ENCODE measurements at regions not wholly inside any gene's neighbourhood (a gene's known extent, or its start where the extent isn't known, plus 50 kb on each side); places are given as distances from the start of the nearest gene placed in this dataset.

DNA sequence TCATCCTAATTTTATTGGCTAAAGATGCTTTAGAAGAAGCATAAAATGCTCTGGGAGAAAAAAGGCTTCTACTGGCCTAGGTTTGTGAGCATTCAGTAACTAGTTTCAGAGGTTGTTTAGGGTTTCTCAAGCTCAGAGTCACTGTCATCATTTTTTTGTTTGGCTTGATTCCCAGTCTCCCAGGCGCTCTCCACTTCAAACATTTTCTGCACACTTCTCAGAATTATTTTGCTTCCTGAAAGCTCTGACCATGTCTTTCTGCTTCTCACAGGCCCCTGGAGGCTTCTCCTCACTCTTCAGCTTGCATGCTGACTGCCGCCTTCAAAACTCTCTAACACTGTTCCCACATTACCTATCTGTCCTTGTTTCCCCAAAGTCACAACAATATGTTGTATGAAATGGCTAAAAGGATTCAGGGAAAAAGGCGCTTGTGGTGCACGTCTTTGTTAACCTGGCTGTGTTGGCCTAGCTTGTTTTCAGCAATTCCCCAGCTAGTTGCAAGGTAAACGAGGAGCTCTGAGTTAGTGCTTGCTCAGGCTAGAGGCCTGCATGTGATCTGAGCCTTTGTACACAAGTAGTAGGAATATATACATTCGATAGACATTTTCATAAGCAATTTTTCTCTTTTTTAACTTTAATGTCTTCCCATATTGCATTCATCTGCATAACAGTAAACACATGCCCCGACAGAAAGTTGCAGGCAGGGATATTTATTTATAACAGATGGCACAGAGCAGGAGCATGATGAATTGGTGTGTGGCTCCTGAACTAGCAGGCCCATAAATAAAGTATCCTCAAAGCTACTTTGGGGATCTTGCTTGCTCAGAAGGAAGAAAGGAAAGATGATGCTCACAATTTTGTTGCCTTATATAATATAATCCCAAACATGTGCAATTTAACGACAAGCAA lies 129.2 kb upstream of the DPH6 start:
- H3K9ac ChIP-seq = no peak overlapping the region
- peak overlapping the region; percentile 47; the same call in 1 of the 2 replicates for H3K27ac ChIP-seq
- no peaks in the 10 kb centered on the region for H3K27me3 ChIP-seq
- peaks cover 38% of the 10 kb centered on the region for H3K4me1 ChIP-seq
- peak overlapping the region; percentile 57 for H3K4me2 ChIP-seq
- no peaks in the 10 kb centered on the region for H4K20me1 ChIP-seq
- H3K4me3 ChIP-seq = no peak overlapping the region
- TF ChIP-seq Cebpa-rat (IDR thresholded peaks at IDR 0.05) = no peak
- H3K9me3 ChIP-seq = no peaks in the 10 kb centered on the region
- no peaks in the 10 kb centered on the region for H3K36me3 ChIP-seq

DNA sequence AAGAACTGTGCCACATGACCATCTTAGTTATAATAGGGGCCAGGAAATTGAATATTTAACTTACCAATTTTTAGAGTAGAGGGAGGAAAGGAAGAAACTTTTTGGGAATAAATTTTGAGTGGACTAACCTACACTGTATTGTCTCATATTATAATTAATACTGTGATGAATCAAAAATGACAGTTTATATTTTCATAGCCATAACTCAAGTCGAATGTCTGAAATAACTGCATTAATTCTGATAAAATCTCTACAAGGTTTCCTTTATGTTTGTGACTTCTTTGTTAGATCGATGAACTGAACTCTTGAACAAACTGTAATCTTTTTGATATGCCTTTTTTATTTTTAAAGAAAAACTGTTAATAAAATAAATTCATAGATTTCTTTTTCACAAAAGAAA lies 132.8 kb upstream of the DPH6 start:
- Histone ChIP-seq H3K36me3 (no peaks in the 10 kb centered on the region), H3K4me1 (peaks cover 18% of the 10 kb centered on the region), H3K9ac (no peak overlapping the region), H3K27me3 (no peaks in the 10 kb centered on the region), H3K27ac (no peak overlapping the region), H4K20me1 (no peaks in the 10 kb centered on the region), H3K9me3 (no peaks in the 10 kb centered on the region), H3K4me3 (no peak overlapping the region), H3K4me2 (no peak overlapping the region)
- TF ChIP-seq Cebpa-rat (IDR thresholded peaks at IDR 0.05) = no peak

DNA sequence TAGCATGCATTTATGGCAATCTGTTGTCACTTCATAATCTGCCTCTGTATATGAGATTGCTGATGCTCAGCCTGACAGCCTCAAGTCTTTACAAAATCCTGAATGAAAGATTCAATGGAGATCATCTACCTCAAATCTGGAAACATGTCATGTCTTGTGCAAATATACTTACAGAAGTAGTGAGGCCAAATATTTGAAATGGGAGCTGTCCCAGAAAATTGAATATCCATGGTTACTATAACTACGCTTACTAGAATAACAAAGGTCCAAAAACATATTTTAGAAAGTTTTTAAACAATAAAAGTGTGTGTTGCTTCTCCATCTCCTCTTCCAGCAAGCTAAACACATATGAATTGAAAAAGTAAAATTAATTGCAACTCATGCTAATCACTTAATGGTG lies 133.2 kb upstream of the DPH6 start:
- H4K20me1 ChIP-seq = no peaks in the 10 kb centered on the region
- no peak overlapping the region for H3K4me3 ChIP-seq
- H3K4me1 ChIP-seq = peaks cover 14% of the 10 kb centered on the region
- no peak overlapping the region for H3K9ac ChIP-seq
- no peak overlapping the region for H3K4me2 ChIP-seq
- H3K27ac ChIP-seq = no peak overlapping the region
- TF ChIP-seq Cebpa-rat (IDR thresholded peaks at IDR 0.05) = no peak
- no peaks in the 10 kb centered on the region for H3K27me3 ChIP-seq
- H3K36me3 ChIP-seq = no peaks in the 10 kb centered on the region
- H3K9me3 ChIP-seq = no peaks in the 10 kb centered on the region

DNA sequence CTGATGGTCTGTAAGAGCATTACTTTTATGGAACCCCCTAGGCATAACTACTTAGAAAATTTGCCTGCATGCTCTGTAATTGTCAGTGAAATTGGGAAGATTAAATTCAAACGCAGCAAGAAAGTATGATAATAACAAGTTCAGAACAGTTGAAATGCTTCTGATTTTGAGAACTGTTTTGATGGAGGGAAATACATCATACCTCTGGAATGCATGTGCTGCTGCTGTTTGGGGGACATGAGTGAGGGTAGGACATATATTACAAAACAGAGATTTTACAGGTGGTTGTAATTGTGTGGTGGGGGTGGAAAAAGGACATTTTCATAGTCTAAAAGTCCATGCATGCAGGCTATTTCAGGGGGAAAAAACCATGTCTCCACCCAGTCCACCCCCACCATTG lies 135.0 kb upstream of the DPH6 start:
- Histone ChIP-seq H3K27ac (no peak overlapping the region), H3K9me3 (no peaks in the 10 kb centered on the region), H3K4me2 (no peak overlapping the region), H3K9ac (no peak overlapping the region), H3K4me3 (no peak overlapping the region), H4K20me1 (no peaks in the 10 kb centered on the region), H3K4me1 (no peaks in the 10 kb centered on the region), H3K27me3 (no peaks in the 10 kb centered on the region), H3K36me3 (no peaks in the 10 kb centered on the region)
- no peak for TF ChIP-seq Cebpa-rat (IDR thresholded peaks at IDR 0.05)

DNA sequence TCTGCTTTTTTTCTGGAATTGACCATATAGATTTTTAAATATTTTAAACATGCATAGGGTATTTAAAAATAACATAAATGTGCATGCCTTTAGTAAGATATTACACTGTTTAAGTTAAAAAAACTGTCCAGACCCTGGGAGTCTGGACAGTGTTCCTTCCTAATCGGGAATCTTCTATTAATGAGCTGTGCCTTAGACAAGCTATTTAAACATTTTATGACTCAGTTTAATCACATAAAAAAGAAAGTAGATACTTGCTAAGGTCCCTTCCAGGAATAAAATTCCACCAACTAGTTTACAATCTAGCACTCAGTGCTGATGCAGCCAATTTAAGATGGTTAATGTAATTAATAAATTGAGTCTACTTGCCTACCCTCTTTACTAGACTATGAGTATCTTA lies 140.4 kb upstream of the DPH6 start:
- no peaks in the 10 kb centered on the region for H4K20me1 ChIP-seq
- no peaks in the 10 kb centered on the region for H3K9me3 ChIP-seq
- H3K4me2 ChIP-seq = no peak overlapping the region
- no peak for TF ChIP-seq Cebpa-rat (IDR thresholded peaks at IDR 0.05)
- H3K4me1 ChIP-seq = no peaks in the 10 kb centered on the region
- no peaks in the 10 kb centered on the region for H3K36me3 ChIP-seq
- H3K27me3 ChIP-seq = no peaks in the 10 kb centered on the region
- no peak overlapping the region for H3K9ac ChIP-seq
- no peak overlapping the region for H3K27ac ChIP-seq
- no peak overlapping the region for H3K4me3 ChIP-seq

DNA sequence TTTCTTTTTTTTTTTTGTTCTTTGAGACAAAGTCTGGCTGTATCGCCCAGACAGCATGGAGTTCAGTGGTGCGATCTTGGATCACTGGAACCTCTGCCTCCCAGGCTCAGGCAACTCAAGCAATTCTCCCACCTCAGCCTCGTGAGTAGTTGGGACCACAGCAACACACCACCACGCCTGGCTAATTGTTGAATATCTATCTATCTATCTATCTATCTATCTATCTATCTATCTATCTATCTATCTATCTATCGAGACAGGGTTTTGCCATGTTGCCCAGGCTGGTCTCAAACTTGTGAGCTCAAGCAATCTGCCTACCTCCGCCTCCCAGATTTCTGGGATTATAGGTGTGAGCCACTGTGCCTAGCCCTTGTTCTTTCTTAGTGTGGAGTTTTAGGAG lies 143.3 kb upstream of the DPH6 start:
- Histone ChIP-seq H3K4me2 (no peak overlapping the region), H3K27me3 (no peaks in the 10 kb centered on the region), H3K9me3 (no peaks in the 10 kb centered on the region), H4K20me1 (no peaks in the 10 kb centered on the region), H3K9ac (no peak overlapping the region), H3K4me1 (no peaks in the 10 kb centered on the region), H3K27ac (no peak overlapping the region), H3K36me3 (no peaks in the 10 kb centered on the region), H3K4me3 (no peak overlapping the region)
- TF ChIP-seq Cebpa-rat (IDR thresholded peaks at IDR 0.05) = no peak

DNA sequence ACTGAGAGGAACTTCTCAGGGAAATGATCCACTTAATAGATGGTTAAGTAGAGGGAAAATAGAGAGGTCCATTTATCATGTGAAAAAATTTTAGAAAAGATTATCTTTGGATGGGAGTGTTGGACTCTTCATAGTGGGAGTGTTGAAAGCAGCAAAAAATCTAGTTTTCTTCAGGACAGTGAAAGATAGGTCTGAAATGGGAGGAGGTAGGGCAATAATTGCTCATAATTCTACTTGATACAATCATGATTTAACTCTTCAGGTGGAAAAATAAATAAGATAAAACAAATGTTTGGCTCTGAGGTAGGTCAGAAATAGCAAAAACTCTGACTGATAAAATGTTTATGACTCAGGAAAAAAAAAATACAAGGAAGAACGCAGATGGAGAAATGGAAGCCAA lies 144.1 kb upstream of the DPH6 start:
- Histone ChIP-seq H3K4me1 (no peaks in the 10 kb centered on the region), H3K27ac (no peak overlapping the region), H3K4me2 (no peak overlapping the region), H3K4me3 (no peak overlapping the region), H3K9me3 (no peaks in the 10 kb centered on the region), H3K9ac (no peak overlapping the region), H3K36me3 (no peaks in the 10 kb centered on the region), H4K20me1 (no peaks in the 10 kb centered on the region), H3K27me3 (no peaks in the 10 kb centered on the region)
- no peak for TF ChIP-seq Cebpa-rat (IDR thresholded peaks at IDR 0.05)

DNA sequence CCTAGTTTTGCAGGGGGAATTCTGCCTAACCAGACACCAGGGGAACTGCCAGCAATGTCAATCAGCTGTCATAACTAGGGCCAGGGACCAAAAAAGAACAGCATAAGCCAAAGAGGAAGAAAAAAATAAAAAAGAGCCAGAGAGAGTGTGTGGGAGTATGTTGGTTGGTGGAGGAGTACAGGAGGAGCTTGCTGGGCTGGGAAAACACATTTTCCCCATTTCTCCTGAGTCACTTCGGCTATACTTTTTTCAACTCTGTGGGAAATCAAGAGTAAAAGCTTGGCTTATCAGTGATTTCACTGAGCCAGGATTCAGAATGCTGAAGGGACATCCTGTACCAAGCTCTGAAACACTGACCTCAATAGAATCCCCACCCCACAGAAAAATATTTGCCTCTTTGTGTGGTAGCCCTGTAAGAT lies 144.7 kb upstream of the DPH6 start:
- Histone ChIP-seq H3K4me3 (no peak overlapping the region), H3K36me3 (no peaks in the 10 kb centered on the region), H3K27ac (no peak overlapping the region), H3K4me2 (no peak overlapping the region), H3K27me3 (no peaks in the 10 kb centered on the region), H3K4me1 (no peaks in the 10 kb centered on the region), H3K9ac (no peak overlapping the region), H4K20me1 (no peaks in the 10 kb centered on the region), H3K9me3 (no peaks in the 10 kb centered on the region)
- TF ChIP-seq Cebpa-rat (IDR thresholded peaks at IDR 0.05) = no peak

DNA sequence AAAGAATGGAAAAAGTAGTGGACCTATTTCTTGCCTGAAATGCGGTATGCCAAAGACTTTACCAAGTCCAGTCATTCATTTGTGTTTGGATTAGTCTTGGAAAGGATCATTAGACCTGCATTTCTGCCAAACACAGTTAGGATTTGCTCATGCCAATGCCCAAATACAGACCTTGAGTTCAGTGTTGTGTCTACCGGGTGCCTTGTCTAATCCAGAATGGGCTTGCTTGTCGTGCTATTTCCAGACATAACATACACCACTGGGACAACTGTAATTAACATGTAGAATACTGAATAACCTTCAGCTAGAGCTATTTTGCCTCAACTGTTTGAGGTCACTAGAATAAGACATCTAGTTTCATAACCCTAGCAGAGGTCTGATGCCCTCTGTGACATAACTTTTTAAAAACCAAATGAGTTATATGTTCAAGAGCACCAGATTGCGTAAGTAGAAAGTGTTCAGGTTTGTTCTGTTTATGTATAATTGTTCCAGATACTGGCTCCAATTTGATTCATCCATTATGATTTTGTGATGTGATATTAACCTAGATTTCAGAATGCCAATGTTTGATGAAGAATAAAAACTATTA lies 145.3 kb upstream of the DPH6 start:
- TF ChIP-seq Cebpa-rat (IDR thresholded peaks at IDR 0.05) = no peak
- Histone ChIP-seq H3K9me3 (no peaks in the 10 kb centered on the region), H3K4me3 (no peak overlapping the region), H3K9ac (no peak overlapping the region), H3K27me3 (no peaks in the 10 kb centered on the region), H4K20me1 (no peaks in the 10 kb centered on the region), H3K27ac (no peak overlapping the region), H3K4me2 (no peak overlapping the region), H3K4me1 (no peaks in the 10 kb centered on the region), H3K36me3 (no peaks in the 10 kb centered on the region)
